ENCODE measurements at regions not wholly inside any gene's neighbourhood (a gene's known extent, or its start where the extent isn't known, plus 50 kb on each side); places are given as distances from the start of the nearest gene placed in this dataset.

- H3K4me2 ChIP-seq (ENCODE audit: insufficient read depth in 1 of 2, low read depth in 2 of 2, low read length in 2 of 2): no peak overlapping the region
- no peak overlapping the region for H3K9ac ChIP-seq (replicated peaks in 1 of 4; ENCODE audit: extremely low read depth in 1 of 4, low read depth in 3 of 4, low read length in 3 of 4)
- no peak for FAIRE-seq
- H3K4me3 ChIP-seq (ENCODE audit: extremely low read depth in 1 of 4, insufficient read depth in 2 of 4, low read depth in 3 of 4, low read length in 4 of 4): no peak overlapping the region
- H3K4ac ChIP-seq (replicated peaks; ENCODE audit: insufficient read length, low read depth, low read length): no peak overlapping the region
- 98% methylated on average over 19 of the region's 40 CpGs; no CpG with 5 or more reads in 1 of the 2 experiments for WGBS, 2 experiments (ENCODE audit: extremely low coverage in 1 of 2, insufficient coverage in 1 of 2, insufficient read length in 1 of 2, insufficient replicate concordance in 2 of 2, low coverage in 1 of 2, low lambda C conversion rate in 2 of 2, missing lambda C conversion rate in 1 of 2)
- no peaks in the 10 kb centered on the region for H3K4me1 ChIP-seq (replicated peaks in 1 of 4; ENCODE audit: control insufficient read depth in 3 of 4, insufficient read depth in 4 of 4, low read length in 3 of 4)
- H4K5ac ChIP-seq (ENCODE audit: insufficient read length, low read depth, low read length): no peak overlapping the region
- no peaks in the 10 kb centered on the region for H3K9me3 ChIP-seq (ENCODE audit: insufficient read depth in 2 of 2, low read depth in 1 of 2, low read length in 1 of 2)
- H3K27me3 ChIP-seq (replicated peaks in 1 of 4; ENCODE audit: control insufficient read depth in 3 of 4, extremely low read depth in 1 of 4, insufficient read depth in 3 of 4, low read length in 3 of 4): no peaks in the 10 kb centered on the region
- H2BK5ac ChIP-seq (ENCODE audit: low read depth, low read length): no peak overlapping the region
- no peak overlapping the region for H2BK120ac ChIP-seq (replicated peaks; ENCODE audit: low read depth, low read length)
- no peaks in the 10 kb centered on the region for H3K23me2 ChIP-seq (ENCODE audit: low read depth, low read length)
- no peak overlapping the region for H4K91ac ChIP-seq (replicated peaks; ENCODE audit: insufficient read length, low read length)
- H2AFZ ChIP-seq (ENCODE audit: low read length): no peak overlapping the region
- H2AK5ac ChIP-seq (ENCODE audit: low read depth, low read length): no peak overlapping the region
- H3K27ac ChIP-seq (ENCODE audit: low read depth, low read length): no peak overlapping the region
- no peaks in the 10 kb centered on the region for H3K36me3 ChIP-seq (ENCODE audit: control insufficient read depth in 2 of 4, insufficient read depth in 4 of 4, low read length in 3 of 4)
- no peaks in the 10 kb centered on the region for H3K79me1 ChIP-seq (ENCODE audit: low read depth, low read length)
- CTCF ChIA-PET (ENCODE audit: partially characterized antibody): no interaction called here
- H3K23ac ChIP-seq (ENCODE audit: insufficient read length): no peak overlapping the region
- TF ChIP-seq JUND (IDR thresholded peaks at IDR 0.05; ENCODE audit: low read length) (no peak), SAP30 (IDR thresholded peaks at IDR 0.05; ENCODE audit: insufficient read depth, insufficient replicate concordance, low read length) (no peak), BACH1 (IDR thresholded peaks at IDR 0.05; ENCODE audit: low read length) (no peak), CBX8 (IDR thresholded peaks at IDR 0.05; ENCODE audit: borderline replicate concordance, low read depth, low read length) (no peak), SP4 (IDR thresholded peaks at IDR 0.05; ENCODE audit: low read length) (no peak), E2F6 (IDR thresholded peaks at IDR 0.05) (no peak), SIX5 (IDR thresholded peaks at IDR 0.05; ENCODE audit: low read depth, low read length) (no peak), GABPA (IDR thresholded peaks at IDR 0.05; ENCODE audit: borderline replicate concordance, insufficient read depth, low read length) (no peak), TEAD4 (IDR thresholded peaks at IDR 0.05; ENCODE audit: low read depth, low read length) (no peak), POLR2A (IDR thresholded peaks at IDR 0.05; ENCODE audit: control extremely low read depth in 1 of 2, low read depth in 2 of 2, low read length in 2 of 2) (no peak), CHD1 (IDR thresholded peaks at IDR 0.05; ENCODE audit: low read depth, low read length) (no peak), CEBPB (IDR thresholded peaks at IDR 0.05; ENCODE audit: low read depth, low read length) (no peak)
- H3K14ac ChIP-seq (ENCODE audit: insufficient read length): no peak overlapping the region
- H2BK15ac ChIP-seq (ENCODE audit: low read length): no peak overlapping the region
- no peak overlapping the region for H3K18ac ChIP-seq (ENCODE audit: extremely low read depth, low read length)
- no peaks in the 10 kb centered on the region for H4K20me1 ChIP-seq (replicated peaks in 1 of 2; ENCODE audit: control insufficient read depth in 1 of 2, insufficient read depth in 2 of 2, low read length in 2 of 2)
- no peaks in the 10 kb centered on the region for H3K79me2 ChIP-seq (ENCODE audit: control insufficient read depth in 1 of 2, insufficient read depth in 2 of 2, low read length in 2 of 2)
- H2BK20ac ChIP-seq (ENCODE audit: low read length): no peak overlapping the region
- no peak overlapping the region for H2BK12ac ChIP-seq (ENCODE audit: low read depth, low read length)
- no peak overlapping the region for H4K8ac ChIP-seq (ENCODE audit: extremely low read depth, insufficient read depth, low read length)
- no peak overlapping the region for H3K56ac ChIP-seq (replicated peaks; ENCODE audit: insufficient read length, low read depth, low read length)
- POLR2A ChIA-PET (ENCODE audit: partially characterized antibody): no interaction called here
- no peak for DNase-seq (ENCODE audit: low read depth in 1 of 2, low spot score in 2 of 2)
Observed at GRCh38 chr3:160100610-160101009, 112.0 kb downstream of the IL12A start.

Data from H1 (cell line).